MM.1S (cell line): ENCODE measurements at regions not wholly inside any gene's neighbourhood (a gene's known extent, or its start where the extent isn't known, plus 50 kb on each side); places are given as distances from the start of the nearest gene placed in this dataset.

Source experiments
- CTCF ChIP-seq: fragments of 300-600 bp; sonication (generic); IDR thresholded peaks from 2 replicates; pipeline ENCODE4 v1.5.1; 2016; ENCODE audit warnings: antibody characterized with exemption, low read length, mixed read lengths
- EZH2 ChIP-seq: fragments of 300-600 bp; sonication (generic); optimal IDR thresholded peaks from 2 replicates; pipeline ENCODE3; 2017; ENCODE audit warnings: low read depth, mild to moderate bottlenecking, antibody characterized with exemption, low read length, mixed read lengths
- EZH2phosphoT487 ChIP-seq: fragments of 300-600 bp; sonication (generic); IDR thresholded peaks from 2 replicates; pipeline ENCODE4 v1.6.1; 2018; ENCODE audit warnings: antibody characterized with exemption, low read length

GRCh38 chr7:118563311-118563710 lies 338.8 kb downstream of the ANKRD7 start:
- no peak for TF ChIP-seq CTCF
- TF ChIP-seq EZH2 = no peak
- TF ChIP-seq EZH2phosphoT487 = no peak
